ENCODE measurements at regions not wholly inside any gene's neighbourhood (a gene's known extent, or its start where the extent isn't known, plus 50 kb on each side); places are given as distances from the start of the nearest gene placed in this dataset.

DNA sequence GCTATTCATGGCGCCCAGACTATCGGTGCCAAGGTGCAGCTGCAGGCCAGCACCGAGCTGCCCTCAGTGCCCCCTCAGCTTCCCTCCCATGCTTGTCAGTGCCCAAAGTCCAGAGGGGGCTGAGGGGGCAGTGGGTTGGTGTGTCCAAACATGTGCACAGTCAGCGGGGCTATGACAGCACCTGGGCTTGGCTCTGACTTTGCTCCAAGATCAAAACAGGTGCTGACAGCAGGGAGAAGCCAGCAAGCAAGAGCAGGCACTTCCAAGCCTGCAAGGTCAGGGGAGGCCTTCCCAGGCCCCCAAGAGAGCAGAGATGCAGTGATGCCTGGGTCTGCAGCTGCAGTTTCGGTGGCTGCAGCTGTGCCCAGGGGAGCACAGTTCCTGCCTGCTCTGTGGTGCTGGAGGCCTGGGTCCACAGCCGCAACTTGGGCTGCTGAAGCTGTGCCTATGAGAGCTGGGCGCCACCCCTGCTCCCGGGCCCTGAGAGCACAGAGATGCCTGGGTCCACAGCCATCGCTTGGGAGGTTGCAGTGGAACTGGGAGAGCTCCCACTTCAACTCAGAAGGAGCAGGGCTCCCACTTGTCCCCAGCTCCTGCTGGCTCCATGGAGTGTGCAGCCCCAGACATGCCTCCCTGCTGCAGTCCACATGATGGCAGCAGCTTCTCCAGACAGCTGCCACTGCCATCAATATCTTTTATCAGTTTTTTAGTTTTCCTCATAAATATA lies 775.3 kb upstream of the POU3F3 start:
- TF ChIP-seq, protein P1, sequence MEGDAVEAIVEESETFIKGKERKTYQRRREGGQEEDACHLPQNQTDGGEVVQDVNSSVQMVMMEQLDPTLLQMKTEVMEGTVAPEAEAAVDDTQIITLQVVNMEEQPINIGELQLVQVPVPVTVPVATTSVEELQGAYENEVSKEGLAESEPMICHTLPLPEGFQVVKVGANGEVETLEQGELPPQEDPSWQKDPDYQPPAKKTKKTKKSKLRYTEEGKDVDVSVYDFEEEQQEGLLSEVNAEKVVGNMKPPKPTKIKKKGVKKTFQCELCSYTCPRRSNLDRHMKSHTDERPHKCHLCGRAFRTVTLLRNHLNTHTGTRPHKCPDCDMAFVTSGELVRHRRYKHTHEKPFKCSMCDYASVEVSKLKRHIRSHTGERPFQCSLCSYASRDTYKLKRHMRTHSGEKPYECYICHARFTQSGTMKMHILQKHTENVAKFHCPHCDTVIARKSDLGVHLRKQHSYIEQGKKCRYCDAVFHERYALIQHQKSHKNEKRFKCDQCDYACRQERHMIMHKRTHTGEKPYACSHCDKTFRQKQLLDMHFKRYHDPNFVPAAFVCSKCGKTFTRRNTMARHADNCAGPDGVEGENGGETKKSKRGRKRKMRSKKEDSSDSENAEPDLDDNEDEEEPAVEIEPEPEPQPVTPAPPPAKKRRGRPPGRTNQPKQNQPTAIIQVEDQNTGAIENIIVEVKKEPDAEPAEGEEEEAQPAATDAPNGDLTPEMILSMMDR (conservative IDR thresholded peaks at IDR 0.05 in 1 of 2, IDR thresholded peaks at IDR 0.05 in 1 of 2; ENCODE audit: low read depth in 1 of 2, low read length in 2 of 2) = no peak
- TF ChIP-seq EZH2 (IDR thresholded peaks at IDR 0.05; ENCODE audit: low read length, missing control alignments) = no peak

Data from fibroblast of lung (primary cell).